ENCODE measurements at regions not wholly inside any gene's neighbourhood (a gene's known extent, or its start where the extent isn't known, plus 50 kb on each side); places are given as distances from the start of the nearest gene placed in this dataset.

DNA sequence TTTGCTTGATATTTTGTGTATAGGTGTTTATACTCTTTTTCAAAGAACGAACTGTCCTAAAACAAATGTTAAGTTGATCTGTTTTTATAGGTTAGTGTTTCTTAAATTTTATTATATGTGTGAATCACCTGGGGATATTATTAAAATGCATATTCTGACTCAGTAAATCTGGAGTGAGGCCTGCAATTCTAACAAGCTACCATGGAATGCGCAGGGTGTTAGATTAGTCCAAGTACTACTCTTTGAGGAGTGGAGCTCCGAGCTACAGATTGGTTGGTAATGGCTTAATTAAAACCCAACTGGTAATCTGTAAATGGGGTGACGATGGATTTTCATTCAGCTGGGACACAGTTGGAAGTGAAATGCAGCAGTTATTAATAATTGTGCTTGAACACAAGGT lies 214.1 kb upstream of the UFM1 start:
- H3K4me3 ChIP-seq (ENCODE audit: control insufficient read depth, low read depth, low read length): no peak overlapping the region
- no peak for TF ChIP-seq CTCF (IDR thresholded peaks at IDR 0.05; ENCODE audit: control insufficient read depth, insufficient read depth, low read depth, low read length, missing control alignments)
- DNase-seq (ENCODE audit: low read depth): no peak

GRCh38 chr13:38121267-38121666 lies 228.4 kb upstream of the UFM1 start:
- TF ChIP-seq CTCF (IDR thresholded peaks at IDR 0.05; ENCODE audit: control insufficient read depth, insufficient read depth, low read depth, low read length, missing control alignments): no peak

DNA sequence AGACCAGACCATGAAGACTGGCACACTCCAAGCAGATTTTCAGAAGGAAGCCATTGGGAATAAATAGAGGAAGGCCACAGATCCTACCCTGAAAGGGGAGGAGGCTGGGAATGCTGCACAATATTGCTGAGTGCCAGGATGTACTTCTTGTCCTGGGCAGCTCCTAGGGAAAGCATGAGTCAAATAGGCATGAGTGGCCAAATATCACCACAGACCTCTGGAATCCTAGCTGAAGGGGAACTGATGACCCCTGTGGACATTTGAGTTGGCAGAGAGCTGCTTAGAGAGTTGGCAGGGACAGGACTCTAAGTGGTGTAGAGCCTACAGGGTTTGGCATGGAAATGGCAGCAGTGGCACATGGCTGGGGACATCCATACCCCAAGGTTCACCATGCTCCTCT lies 234.3 kb upstream of the TRPC4 start:
- no peak for DNase-seq (ENCODE audit: low read depth)
- no peak overlapping the region for H3K4me3 ChIP-seq (ENCODE audit: control insufficient read depth, low read depth, low read length)
- TF ChIP-seq CTCF (IDR thresholded peaks at IDR 0.05; ENCODE audit: control insufficient read depth, insufficient read depth, low read depth, low read length, missing control alignments): no peak

More at GRCh38 chr13:38121267-38121666, 228.4 kb upstream of the UFM1 start:
- DNase-seq (ENCODE audit: low read depth): no peak
- H3K4me3 ChIP-seq (ENCODE audit: control insufficient read depth, low read depth, low read length): no peak overlapping the region

DNA sequence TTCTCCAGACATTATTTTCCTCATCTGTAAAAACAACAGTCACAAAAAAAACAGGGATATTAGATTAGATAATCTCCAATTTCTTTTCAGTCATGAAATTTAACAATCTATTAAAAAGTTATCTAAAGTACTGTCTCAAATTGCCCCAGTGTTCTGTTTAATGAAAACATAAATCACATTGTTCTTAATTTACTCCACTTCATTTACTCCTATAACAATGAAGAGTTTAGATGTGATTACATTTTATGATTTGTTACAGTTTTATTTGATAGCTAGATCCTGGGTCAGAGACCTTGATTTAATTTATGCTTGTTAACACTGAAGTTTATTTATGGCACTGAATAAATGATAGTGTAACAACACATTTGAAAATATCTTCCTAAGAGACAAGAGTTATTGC lies 230.2 kb upstream of the TRPC4 start:
- no peak overlapping the region for H3K4me3 ChIP-seq (ENCODE audit: control insufficient read depth, low read depth, low read length)
- no peak for TF ChIP-seq CTCF (IDR thresholded peaks at IDR 0.05; ENCODE audit: control insufficient read depth, insufficient read depth, low read depth, low read length, missing control alignments)

GRCh38 chr13:38093425-38093824 lies 223.9 kb upstream of the TRPC4 start:
- no peak for TF ChIP-seq CTCF (IDR thresholded peaks at IDR 0.05; ENCODE audit: control insufficient read depth, insufficient read depth, low read depth, low read length, missing control alignments)
- DNase-seq (ENCODE audit: low read depth): no peak
- no peak overlapping the region for H3K4me3 ChIP-seq (ENCODE audit: control insufficient read depth, low read depth, low read length)

More for the DNA sequence above, 230.2 kb upstream of the TRPC4 start:
- DNase-seq (ENCODE audit: low read depth): no peak

- H3K4me3 ChIP-seq (ENCODE audit: control insufficient read depth, low read depth, low read length): no peak overlapping the region
- DNase-seq (ENCODE audit: low read depth): no peak
- no peak for TF ChIP-seq CTCF (IDR thresholded peaks at IDR 0.05; ENCODE audit: control insufficient read depth, insufficient read depth, low read depth, low read length, missing control alignments)
These were observed 221.3 kb upstream of the TRPC4 start for GRCh38 chr13:38090913-38091312.

DNA sequence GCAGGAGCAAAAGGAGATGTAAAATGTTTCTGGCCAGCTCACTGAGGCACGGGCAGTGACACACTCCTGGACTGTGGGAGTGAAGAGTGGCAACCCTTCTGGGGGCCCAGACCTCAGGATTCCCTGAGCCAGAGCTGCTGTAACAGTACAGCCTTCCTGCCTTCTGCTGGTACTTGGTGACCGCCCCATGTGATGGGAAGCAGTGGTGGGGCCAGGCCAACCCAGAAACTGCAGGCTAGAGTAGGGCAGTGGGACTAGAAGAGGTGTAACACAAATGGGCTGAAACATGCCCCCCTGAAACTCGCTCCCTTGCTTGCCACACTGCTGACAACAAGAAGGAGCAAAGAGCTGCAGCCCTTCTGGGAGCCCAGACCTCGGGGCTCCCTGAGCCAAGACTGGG lies 217.1 kb upstream of the TRPC4 start:
- no peak for TF ChIP-seq CTCF (IDR thresholded peaks at IDR 0.05; ENCODE audit: control insufficient read depth, insufficient read depth, low read depth, low read length, missing control alignments)

More for the DNA sequence above, 217.1 kb upstream of the TRPC4 start:
- no peak overlapping the region for H3K4me3 ChIP-seq (ENCODE audit: control insufficient read depth, low read depth, low read length)
- DNase-seq (ENCODE audit: low read depth): no peak

Data from AG09309 (cell line).